ENCODE measurements at regions not wholly inside any gene's neighbourhood (a gene's known extent, or its start where the extent isn't known, plus 50 kb on each side); places are given as distances from the start of the nearest gene placed in this dataset.

DNA sequence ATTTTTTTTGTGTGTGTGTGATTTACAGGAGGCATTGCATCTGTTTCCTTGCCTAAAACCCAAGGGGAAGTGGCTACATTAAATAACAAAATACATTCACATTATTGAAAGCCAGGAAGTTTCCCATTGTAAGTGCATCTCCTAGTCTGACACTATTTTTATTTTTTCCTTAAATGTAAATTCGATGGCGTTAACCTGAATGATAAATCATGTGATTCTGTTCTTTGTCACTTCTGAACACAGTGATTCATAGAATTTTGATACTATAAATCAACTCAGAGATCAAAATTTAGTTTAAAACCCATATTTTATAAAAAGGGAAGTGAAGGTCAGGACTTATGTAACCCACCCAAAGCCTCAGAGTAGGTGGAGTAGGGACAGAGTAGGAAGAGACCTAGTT is 258.1 kb downstream of the GABRG1 start:
- TF ChIP-seq, protein P1, sequence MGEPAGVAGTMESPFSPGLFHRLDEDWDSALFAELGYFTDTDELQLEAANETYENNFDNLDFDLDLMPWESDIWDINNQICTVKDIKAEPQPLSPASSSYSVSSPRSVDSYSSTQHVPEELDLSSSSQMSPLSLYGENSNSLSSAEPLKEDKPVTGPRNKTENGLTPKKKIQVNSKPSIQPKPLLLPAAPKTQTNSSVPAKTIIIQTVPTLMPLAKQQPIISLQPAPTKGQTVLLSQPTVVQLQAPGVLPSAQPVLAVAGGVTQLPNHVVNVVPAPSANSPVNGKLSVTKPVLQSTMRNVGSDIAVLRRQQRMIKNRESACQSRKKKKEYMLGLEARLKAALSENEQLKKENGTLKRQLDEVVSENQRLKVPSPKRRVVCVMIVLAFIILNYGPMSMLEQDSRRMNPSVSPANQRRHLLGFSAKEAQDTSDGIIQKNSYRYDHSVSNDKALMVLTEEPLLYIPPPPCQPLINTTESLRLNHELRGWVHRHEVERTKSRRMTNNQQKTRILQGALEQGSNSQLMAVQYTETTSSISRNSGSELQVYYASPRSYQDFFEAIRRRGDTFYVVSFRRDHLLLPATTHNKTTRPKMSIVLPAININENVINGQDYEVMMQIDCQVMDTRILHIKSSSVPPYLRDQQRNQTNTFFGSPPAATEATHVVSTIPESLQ (CRISPR knock-in tag; conservative IDR thresholded peaks at IDR 0.05) = no peak
- no peak for TF ChIP-seq ZFP1 (CRISPR knock-in tag; IDR thresholded peaks at IDR 0.05)

All from HepG2 (cell line).